ENCODE measurements at regions not wholly inside any gene's neighbourhood (a gene's known extent, or its start where the extent isn't known, plus 50 kb on each side); places are given as distances from the start of the nearest gene placed in this dataset.
"Not testable (repeated sequence)": the region's sequence is repeated elsewhere in the genome, so short reads cannot be mapped to it uniquely, and the experiment has no call there.

- no peak for DNase-seq
These were observed 493.8 kb downstream of the UTRN start for GRCh38 chr6:144778773-144779492.

- no peak for DNase-seq
These were observed 496.7 kb downstream of the UTRN start for GRCh38 chr6:144781836-144782235.

- no peak for DNase-seq
These were observed 497.5 kb downstream of the UTRN start for GRCh38 chr6:144782634-144783033.

GRCh38 chr6:144785056-144785455, 499.9 kb downstream of the UTRN start:
- DNase-seq: no peak

GRCh38 chr6:144786825-144787224, 501.7 kb downstream of the UTRN start:
- DNase-seq: no peak

GRCh38 chr6:144793744-144794143, 508.6 kb downstream of the UTRN start:
- no peak for DNase-seq

- DNase-seq: not testable (repeated sequence)
These were observed 509.9 kb downstream of the UTRN start for GRCh38 chr6:144795022-144795421.

GRCh38 chr6:144796070-144796469, 510.9 kb downstream of the UTRN start:
- no peak for DNase-seq

GRCh38 chr6:144797881-144798589, 512.9 kb downstream of the UTRN start:
- no peak for DNase-seq

- DNase-seq: no peak
These were observed 519.2 kb downstream of the UTRN start for GRCh38 chr6:144804246-144804790.

GRCh38 chr6:144805049-144805448, 519.9 kb downstream of the UTRN start:
- DNase-seq: no peak

GRCh38 chr6:144806222-144806621, 521.1 kb downstream of the UTRN start:
- DNase-seq: no peak

GRCh38 chr6:144809120-144809519, 524.0 kb downstream of the UTRN start:
- DNase-seq: no peak

- DNase-seq: no peak
These were observed 524.8 kb downstream of the UTRN start for GRCh38 chr6:144809969-144810368.

GRCh38 chr6:144811140-144811539, 526.0 kb downstream of the UTRN start:
- no peak for DNase-seq

- DNase-seq: no peak
These were observed 531.8 kb downstream of the UTRN start for GRCh38 chr6:144816936-144817335.

- no peak for DNase-seq
These were observed 535.1 kb downstream of the UTRN start for GRCh38 chr6:144820270-144820669.

GRCh38 chr6:144823131-144823530, 538.0 kb downstream of the UTRN start:
- no peak for DNase-seq

GRCh38 chr6:144824018-144824417, 538.9 kb downstream of the UTRN start:
- no peak for DNase-seq

- no peak for DNase-seq
These were observed 549.4 kb downstream of the UTRN start for GRCh38 chr6:144834426-144835038.

GRCh38 chr6:144835322-144835973, 550.3 kb downstream of the UTRN start:
- DNase-seq: no peak

GRCh38 chr6:144840619-144841018, 555.5 kb downstream of the UTRN start:
- DNase-seq: no peak

GRCh38 chr6:144843701-144844100, 558.6 kb downstream of the UTRN start:
- DNase-seq: no peak
